SU-DHL-6 (cell line): ENCODE measurements at regions not wholly inside any gene's neighbourhood (a gene's known extent, or its start where the extent isn't known, plus 50 kb on each side); places are given as distances from the start of the nearest gene placed in this dataset.

Experiments
- H2AFZ ChIP-seq: fragments of 200-600 bp; sonication (generic); 2 replicates; pipeline ENCODE4 v1.6.1; 2014; ENCODE audit warnings: low read depth, mild to moderate bottlenecking, moderate library complexity, mixed read lengths, antibody characterized with exemption, low read length; ENCODE audit not compliant: severe bottlenecking
- H3F3A ChIP-seq: fragments of 200-600 bp; shearing (Covaris generic); 2 replicates; pipeline ENCODE4 v1.6.0; 2016; ENCODE audit warnings: antibody characterized with exemption, mild to moderate bottlenecking; ENCODE audit not compliant: insufficient read depth
- H3K27ac ChIP-seq: fragments of 200-600 bp; sonication (generic); 2 replicates; pipeline ENCODE4 v1.5.1; 2016; ENCODE audit warnings: low read depth, mild to moderate bottlenecking, low read length, moderate library complexity, mixed read lengths
- H3K27me3 ChIP-seq: fragments of 200-600 bp; sonication (generic), shearing (Covaris generic); 2 replicates; pipeline ENCODE4 v1.6.0; 2014; ENCODE audit warnings: mild to moderate bottlenecking, low read length
- H3K36me3 ChIP-seq: fragments of 200-600 bp; sonication (generic); 2 replicates; pipeline ENCODE4 v1.6.1; 2014; ENCODE audit warnings: mild to moderate bottlenecking, low read length, mixed read lengths
- H3K4me2 ChIP-seq: fragments of 300-600, 200-600 bp; shearing (Covaris generic), sonication (generic); 2 replicates; pipeline ENCODE4 v1.6.0; 2014; ENCODE audit warnings: low read length, low read depth, mild to moderate bottlenecking; ENCODE audit not compliant: poor library complexity, severe bottlenecking
- H3K4me3 ChIP-seq: fragments of 200-600 bp; sonication (generic); 2 replicates; pipeline ENCODE4 v1.5.1; 2014; ENCODE audit warnings: antibody characterized with exemption, low read length, mild to moderate bottlenecking, mixed read lengths; ENCODE audit not compliant: insufficient read depth, poor library complexity, severe bottlenecking
- H3K79me2 ChIP-seq: fragments of 200-600 bp; sonication (generic); 2 replicates; pipeline ENCODE4 v1.6.1; 2014; ENCODE audit warnings: mild to moderate bottlenecking, low read length, moderate library complexity; ENCODE audit not compliant: insufficient read depth
- H3K9ac ChIP-seq: fragments of 200-600 bp; sonication (generic); 2 replicates; pipeline ENCODE4 v1.7.0; 2014; ENCODE audit warnings: mild to moderate bottlenecking, low read length
- H3K9me2 ChIP-seq: fragments of 200-600 bp; sonication (generic); replicated peaks from 2 replicates; pipeline ENCODE4 v1.6.1; 2014; ENCODE audit warnings: low read length; ENCODE audit not compliant: insufficient read depth
- H3K9me3 ChIP-seq: fragments of 200-600 bp; sonication (generic); 2 replicates; pipeline ENCODE4 v1.6.1; 2014; ENCODE audit warnings: low read length, mixed read lengths; ENCODE audit not compliant: insufficient read depth
- H4K20me1 ChIP-seq: fragments of 200-600 bp; sonication (generic); 2 replicates; pipeline ENCODE4 v1.6.1; 2014; ENCODE audit warnings: low read depth, mild to moderate bottlenecking, antibody characterized with exemption, low read length, moderate library complexity, mixed read lengths
- CTCF ChIP-seq: fragments of 200-600 bp; sonication (generic); IDR thresholded peaks from one replicate; pipeline ENCODE4 v1.5.1; 2017; ENCODE audit warnings: antibody characterized with exemption, mild to moderate bottlenecking, low read length, moderate library complexity; ENCODE audit not compliant: insufficient read depth, poor library complexity, severe bottlenecking
- EZH2phosphoT487 ChIP-seq: fragments of 200-600 bp; sonication (generic), shearing (Covaris generic); conservative IDR thresholded peaks from 2 replicates; pipeline ENCODE4 v1.6.1; 2018; ENCODE audit warnings: mild to moderate bottlenecking, antibody characterized with exemption, low read length, moderate library complexity, mixed read lengths

GRCh38 chr7:41861642-41862041 is 158.8 kb upstream of the INHBA start:
- Histone ChIP-seq H3K36me3 (no peaks in the 10 kb centered on the region), H3K9me2 (no peaks in the 10 kb centered on the region), H2AFZ (no peak overlapping the region), H3K4me2 (no peak overlapping the region), H3F3A (no peaks in the 10 kb centered on the region), H3K27me3 (no peaks in the 10 kb centered on the region), H3K27ac (no peak overlapping the region), H3K9me3 (peaks cover 18% of the 10 kb centered on the region; the same call in 1 of the 2 replicates), H3K79me2 (no peaks in the 10 kb centered on the region), H3K9ac (no peak overlapping the region), H3K4me3 (no peak overlapping the region), H4K20me1 (no peaks in the 10 kb centered on the region)
- TF ChIP-seq CTCF = no peak
- TF ChIP-seq EZH2phosphoT487 = no peak

- Histone ChIP-seq H3K9ac (no peak overlapping the region), H2AFZ (no peak overlapping the region), H3K79me2 (no peaks in the 10 kb centered on the region), H3K36me3 (no peaks in the 10 kb centered on the region), H3K4me3 (no peak overlapping the region), H3K27ac (no peak overlapping the region), H4K20me1 (no peaks in the 10 kb centered on the region), H3K4me2 (no peak overlapping the region), H3K9me3 (no peaks in the 10 kb centered on the region), H3F3A (no peaks in the 10 kb centered on the region), H3K27me3 (no peaks in the 10 kb centered on the region), H3K9me2 (no peaks in the 10 kb centered on the region)
- TF ChIP-seq CTCF = no peak
- TF ChIP-seq EZH2phosphoT487 = no peak
Measured at GRCh38 chr7:41858201-41858600, 155.3 kb upstream of the INHBA start.

- no peak for TF ChIP-seq EZH2phosphoT487
- no peak for TF ChIP-seq CTCF
- H3K36me3 ChIP-seq = no peaks in the 10 kb centered on the region
- no peaks in the 10 kb centered on the region for H4K20me1 ChIP-seq
- no peaks in the 10 kb centered on the region for H3F3A ChIP-seq
- H3K79me2 ChIP-seq = no peaks in the 10 kb centered on the region
- H3K27me3 ChIP-seq = no peaks in the 10 kb centered on the region
- no peak overlapping the region for H3K27ac ChIP-seq
- no peak overlapping the region for H3K9ac ChIP-seq
- no peaks in the 10 kb centered on the region for H3K9me2 ChIP-seq
- no peaks in the 10 kb centered on the region for H3K9me3 ChIP-seq
- H2AFZ ChIP-seq = no peak overlapping the region
- H3K4me3 ChIP-seq = no peak overlapping the region
- H3K4me2 ChIP-seq = no peak overlapping the region
Measured at GRCh38 chr7:41855798-41856197, 152.9 kb upstream of the INHBA start.
